GM12873 (cell line): ENCODE measurements at regions not wholly inside any gene's neighbourhood (a gene's known extent, or its start where the extent isn't known, plus 50 kb on each side); places are given as distances from the start of the nearest gene placed in this dataset.

Source experiments
- CTCF ChIP-seq: IDR thresholded peaks from 2 replicates; pipeline ENCODE4 v1.5.1; 2012; ENCODE audit warnings: low read depth, mild to moderate bottlenecking, moderate library complexity, low read length, control low read depth; ENCODE audit not compliant: insufficient read depth; ENCODE audit errors: missing control alignments

DNA sequence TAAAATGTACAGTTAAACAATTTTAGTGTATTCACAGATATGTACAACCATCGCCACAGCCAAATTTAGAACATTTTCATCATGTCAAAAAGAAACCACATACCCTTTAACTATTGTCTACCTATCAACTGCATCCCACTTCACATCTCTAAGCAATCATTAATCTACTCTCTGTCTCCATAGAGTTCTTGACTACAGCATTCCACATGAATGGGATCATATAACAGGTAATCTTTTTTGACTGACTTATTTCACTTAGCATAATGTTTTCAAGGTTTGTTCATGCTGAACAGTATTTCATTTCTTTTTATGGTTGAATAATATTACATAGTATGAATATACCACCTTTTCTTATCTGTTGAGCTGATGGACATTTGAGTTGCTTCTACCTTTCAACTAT lies 281.4 kb upstream of the EDA2R start:
- no peak for TF ChIP-seq CTCF

- TF ChIP-seq CTCF, result no peak
Observed at GRCh38 chrX:66919280-66919832, 280.5 kb upstream of the EDA2R start.

DNA sequence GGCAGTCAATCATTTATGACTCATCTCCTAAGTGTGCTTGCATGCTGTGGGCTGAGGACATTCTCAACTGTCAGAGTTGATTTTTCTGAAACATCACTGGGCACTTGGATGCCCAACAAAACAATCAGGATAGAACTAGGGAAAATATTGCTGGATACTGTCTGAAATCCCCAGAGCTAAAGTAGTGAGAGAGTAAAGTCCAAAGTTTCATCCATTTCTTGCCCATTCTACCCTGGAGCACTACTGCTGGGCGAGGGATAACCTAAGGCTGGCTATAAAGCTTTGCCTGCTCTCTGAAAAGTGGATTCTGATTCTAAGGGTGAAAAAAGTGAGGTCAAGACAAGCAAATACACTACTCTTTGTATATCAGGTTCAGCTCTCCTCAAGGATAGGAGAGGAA lies 279.6 kb upstream of the EDA2R start:
- no peak for TF ChIP-seq CTCF

- no peak for TF ChIP-seq CTCF
Observed at GRCh38 chrX:66915893-66916292, 277.0 kb upstream of the EDA2R start.

DNA sequence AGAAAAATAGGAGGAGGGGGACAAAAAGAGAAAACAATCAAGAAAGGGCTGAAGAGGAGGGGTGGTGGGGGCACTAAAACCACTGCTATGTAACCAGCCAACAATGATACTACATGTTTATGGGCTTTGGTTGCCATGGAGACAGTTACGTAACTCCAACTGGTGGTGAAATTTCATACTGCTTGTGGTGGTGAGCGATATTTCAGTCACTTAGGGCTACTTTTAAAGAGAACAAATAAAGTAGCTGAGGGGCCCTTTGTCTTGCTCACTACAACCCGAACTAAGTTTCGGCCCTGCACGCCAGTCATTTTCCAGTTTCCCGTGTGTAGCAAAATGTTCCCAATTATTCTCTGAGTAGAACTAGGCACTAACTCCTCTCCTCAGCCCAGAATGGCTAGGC lies 275.2 kb upstream of the EDA2R start:
- TF ChIP-seq CTCF, result no peak

DNA sequence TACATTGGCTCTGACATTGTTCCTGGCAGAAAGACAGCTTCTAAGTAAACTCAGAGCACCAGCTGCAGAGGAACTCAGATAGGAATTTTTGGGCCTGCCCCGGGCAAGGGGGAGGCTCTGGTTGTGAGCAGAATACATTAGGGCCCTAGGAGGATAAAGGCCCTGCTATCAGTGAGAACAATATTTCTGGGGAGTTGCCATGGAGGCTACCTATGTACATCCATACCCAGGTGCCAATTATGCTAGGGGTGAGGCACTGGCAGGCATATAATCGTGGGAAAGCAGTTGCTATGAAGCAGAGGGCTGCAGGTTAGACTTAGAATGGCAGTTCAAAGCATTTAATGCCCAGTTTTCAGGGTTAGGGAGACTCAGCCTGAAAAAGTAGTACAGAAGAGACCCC lies 273.5 kb upstream of the EDA2R start:
- no peak for TF ChIP-seq CTCF

- TF ChIP-seq CTCF, result no peak
Observed at GRCh38 chrX:66902081-66902480, 263.2 kb upstream of the EDA2R start.
